Heart right ventricle (tissue), 16 donors: ENCODE measurements at regions not wholly inside any gene's neighbourhood (a gene's known extent, or its start where the extent isn't known, plus 50 kb on each side); places are given as distances from the start of the nearest gene placed in this dataset.

Experiments
- ATAC-seq, 8 donors: fragments of 200-7000 bp; cut with Tn5 transposase; one replicate each; pipeline ENCODE4 v1.9.1; 2020; ENCODE audit warnings: mild to moderate bottlenecking in 8 of 8, moderate library complexity in 8 of 8, moderate number of reproducible peaks in 1 of 8
- DNase-seq, 2 donors: peaks; one replicate each; pipeline ENCODE4 v3.0.0-alpha.2; 2020
- H3K27ac ChIP-seq, 10 donors: fragments of 200-600 bp; sonication (generic) in 2 of 10; one replicate each; pipeline versions ENCODE4 v1.5.0 to v1.8.0; 2020 to 2022; ENCODE audit warnings: mild to moderate bottlenecking in 3 of 10
- H3K27me3 ChIP-seq, 7 donors: fragments of 200-600 bp; one replicate each; pipeline ENCODE4 v1.8.0; 2021 to 2022; ENCODE audit warnings: mild to moderate bottlenecking in 2 of 7
- H3K36me3 ChIP-seq, 9 donors: fragments of 200-600 bp; sonication (generic) in 1 of 9; one replicate each; pipeline versions ENCODE4 v1.5.0 to v1.8.0; 2020 to 2022; ENCODE audit warnings: mild to moderate bottlenecking in 2 of 9
- H3K4me1 ChIP-seq, 9 donors: fragments of 200-600 bp; sonication (generic) in 1 of 9; one replicate each; pipeline versions ENCODE4 v1.5.0 to v1.8.0; 2020 to 2022; ENCODE audit warnings: mild to moderate bottlenecking in 4 of 9
- H3K4me3 ChIP-seq, 10 donors: fragments of 200-600 bp; sonication (generic) in 2 of 10; one replicate each; pipeline versions ENCODE4 v1.5.0 to v1.8.0; 2020 to 2022; ENCODE audit warnings: mild to moderate bottlenecking in 7 of 10, moderate library complexity in 2 of 10
- H3K9me3 ChIP-seq, 11 donors: fragments of 200-600 bp in 10 of 11; sonication (generic) in 2 of 11; one replicate each; pipeline versions ENCODE4 v1.5.0 to v1.8.0; 2013 to 2022; ENCODE audit warnings: mild to moderate bottlenecking in 2 of 11, control low read depth in 1 of 11, moderate library complexity in 1 of 11
- WGBS, 2 donors: extraction: QIAGEN DNeasy Blood & Tissue Kit; methylation state at CpG; one replicate each; pipeline ENCODE4 v1.1.7; 2013; ENCODE audit warnings: inconsistent platforms in 1 of 2; 5-methylcytosine and 5-hydroxymethylcytosine counted together
- intact Hi-C, 10 donors: fragments of 100-400 bp; cut with DNase I; formaldehyde crosslinking; loops; one replicate each; pipeline versions ENCODE4 v1.11.1 to v1.14.2; 2022
- TF ChIP-seq, protein P1 (sequence below), 9 donors: fragments of 200-600 bp; sonication (generic) in 2 of 9; IDR thresholded peaks; one replicate each; pipeline versions ENCODE4 v1.5.0 to v1.8.0; 2021 to 2022; ENCODE audit warnings: antibody characterized with exemption in 9 of 9, mild to moderate bottlenecking in 5 of 9, moderate library complexity in 1 of 9
- donor health status: Arrhythmogenic right ventricular cardiomyopathy.
- donor health status: ischemic (EF 13 %, LVEDD 7.1; RV severe dilation, severe dysfunction).
- donor health status: healthy with polysubstance abuse.
- donor health status: DM: no; HTN: yes; CAD: no.
- donor health status: DM: no; HTN: no; CAD: no.
- donor health status: ischemic (EF 25% LVEDD 6.9; RV normal size, moderate dysfunction).
- donor health status: ischemic (EF 25% LVEDD 5.7; RV mildly dilated, moderate dysfunction).
- donor health status: healthy.
- donor health status: DM: yes; HTN: yes; CAD: no.
- donor health status: Ischemic cardiomyopathy.
- donor health status: ischemic (EF 35%, LVEDD 5.7; RV mildly dilated, moderate dysfunction).
- donor health status: nonischemic (EF 11% LVEDD 7.7; RV severe dilation, severe dysfunction).
- donor health status: DM: yes; HTN: yes; CAD: no.
- donor health status: PGD.
- donor health status: ischemic (EF 29% LVEDD 5.4; RV normal size, mild dysfunction).
- donor health status: nonischemic (EF 23%, LVEDD 6.1; RV moderate dilation, normal function).

DNA sequence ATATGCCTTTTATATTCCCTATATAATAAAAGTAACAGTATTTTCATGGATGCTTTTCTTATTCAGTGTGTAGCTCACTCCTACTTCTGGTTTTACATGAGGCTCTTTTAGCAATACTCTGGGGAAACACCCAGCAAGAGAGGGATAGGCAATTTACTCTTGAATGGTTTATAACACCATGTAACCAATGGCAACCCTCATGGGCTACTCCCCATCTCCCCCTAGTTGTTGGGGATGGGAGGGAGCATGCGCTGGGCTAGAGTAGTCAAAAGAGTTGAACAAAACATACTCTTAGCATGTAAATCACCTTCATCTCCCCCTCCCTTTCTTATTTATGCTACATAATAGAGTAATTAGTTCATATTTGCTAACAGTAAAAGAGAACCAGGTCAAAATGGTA, 140.1 kb upstream of the LRFN2 start:
- no peaks in the 10 kb centered on the region for H3K36me3 ChIP-seq
- 95 to 98% methylated on average over 1 of the region's 1 CpG for WGBS, 2 donors
- TF ChIP-seq, protein P1, sequence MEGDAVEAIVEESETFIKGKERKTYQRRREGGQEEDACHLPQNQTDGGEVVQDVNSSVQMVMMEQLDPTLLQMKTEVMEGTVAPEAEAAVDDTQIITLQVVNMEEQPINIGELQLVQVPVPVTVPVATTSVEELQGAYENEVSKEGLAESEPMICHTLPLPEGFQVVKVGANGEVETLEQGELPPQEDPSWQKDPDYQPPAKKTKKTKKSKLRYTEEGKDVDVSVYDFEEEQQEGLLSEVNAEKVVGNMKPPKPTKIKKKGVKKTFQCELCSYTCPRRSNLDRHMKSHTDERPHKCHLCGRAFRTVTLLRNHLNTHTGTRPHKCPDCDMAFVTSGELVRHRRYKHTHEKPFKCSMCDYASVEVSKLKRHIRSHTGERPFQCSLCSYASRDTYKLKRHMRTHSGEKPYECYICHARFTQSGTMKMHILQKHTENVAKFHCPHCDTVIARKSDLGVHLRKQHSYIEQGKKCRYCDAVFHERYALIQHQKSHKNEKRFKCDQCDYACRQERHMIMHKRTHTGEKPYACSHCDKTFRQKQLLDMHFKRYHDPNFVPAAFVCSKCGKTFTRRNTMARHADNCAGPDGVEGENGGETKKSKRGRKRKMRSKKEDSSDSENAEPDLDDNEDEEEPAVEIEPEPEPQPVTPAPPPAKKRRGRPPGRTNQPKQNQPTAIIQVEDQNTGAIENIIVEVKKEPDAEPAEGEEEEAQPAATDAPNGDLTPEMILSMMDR (IDR thresholded peaks at IDR 0.05) = no peak
- no peak overlapping the region for H3K27ac ChIP-seq
- intact Hi-C loops = no loop called here
- no peak for DNase-seq
- no peaks in the 10 kb centered on the region for H3K27me3 ChIP-seq
- H3K4me3 ChIP-seq = no peak overlapping the region
- H3K9me3 ChIP-seq = no peaks in the 10 kb centered on the region
- no peaks in the 10 kb centered on the region for H3K4me1 ChIP-seq
- ATAC-seq = no peak

DNA sequence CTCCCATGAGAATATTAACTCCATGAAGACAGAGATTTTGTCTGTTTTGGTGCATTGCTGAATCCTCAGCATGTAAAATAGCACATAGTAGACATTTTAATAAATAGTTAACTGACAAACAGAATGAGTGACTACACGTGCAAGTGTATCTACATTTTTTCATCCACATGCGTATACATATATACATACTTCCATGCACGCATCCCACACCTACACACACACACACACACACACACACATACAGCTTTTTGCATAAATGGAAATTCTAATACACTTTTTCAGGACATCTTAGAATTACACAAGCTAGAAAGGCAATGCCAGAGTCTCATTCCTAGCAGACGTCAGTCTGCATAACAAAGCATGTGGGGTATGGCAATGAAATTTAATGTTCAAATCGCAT, 139.7 kb upstream of the LRFN2 start:
- H3K36me3 ChIP-seq = no peaks in the 10 kb centered on the region
- ATAC-seq (no peak), DNase-seq (no peak)
- H3K27me3 ChIP-seq = no peaks in the 10 kb centered on the region
- TF ChIP-seq, protein P1 (IDR thresholded peaks at IDR 0.05) = no peak
- no peaks in the 10 kb centered on the region for H3K9me3 ChIP-seq
- 90 to 92% methylated on average over 5 of the region's 5 CpGs for WGBS, 2 donors
- H3K27ac ChIP-seq = no peak overlapping the region
- no peaks in the 10 kb centered on the region for H3K4me1 ChIP-seq
- intact Hi-C loops = no loop called here
- H3K4me3 ChIP-seq = no peak overlapping the region

DNA sequence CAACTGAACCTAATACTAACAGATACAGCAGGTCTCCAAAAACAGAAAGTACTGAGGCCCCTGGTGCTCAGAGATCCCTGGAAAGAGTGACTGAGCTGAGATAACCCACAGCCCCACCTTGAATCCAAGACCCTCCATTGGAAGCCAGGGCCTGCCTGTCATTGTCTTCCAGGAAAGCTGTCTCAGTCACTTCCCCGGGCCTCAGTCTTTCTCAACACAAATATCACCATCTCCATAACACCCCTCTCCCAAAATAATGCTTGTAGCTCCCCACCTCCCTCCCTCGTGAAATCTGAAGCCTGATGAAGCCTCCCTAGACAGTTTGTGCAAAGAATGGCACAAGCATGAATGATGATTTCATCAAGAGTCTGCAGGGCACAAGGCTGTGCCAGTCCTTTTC, 138.2 kb upstream of the LRFN2 start:
- TF ChIP-seq, protein P1 (IDR thresholded peaks at IDR 0.05) = no peak
- Histone ChIP-seq H3K27ac (no peak overlapping the region), H3K36me3 (no peaks in the 10 kb centered on the region), H3K4me3 (no peak overlapping the region), H3K9me3 (no peaks in the 10 kb centered on the region), H3K4me1 (peaks cover 0 to 5% (median 0%) of the 10 kb centered on the region in 9 donors), H3K27me3 (no peaks in the 10 kb centered on the region)
- ATAC-seq = no peak
- 88 to 91% methylated on average over 2 of the region's 2 CpGs for WGBS, 2 donors
- intact Hi-C loops = no loop called here
- no peak for DNase-seq

DNA sequence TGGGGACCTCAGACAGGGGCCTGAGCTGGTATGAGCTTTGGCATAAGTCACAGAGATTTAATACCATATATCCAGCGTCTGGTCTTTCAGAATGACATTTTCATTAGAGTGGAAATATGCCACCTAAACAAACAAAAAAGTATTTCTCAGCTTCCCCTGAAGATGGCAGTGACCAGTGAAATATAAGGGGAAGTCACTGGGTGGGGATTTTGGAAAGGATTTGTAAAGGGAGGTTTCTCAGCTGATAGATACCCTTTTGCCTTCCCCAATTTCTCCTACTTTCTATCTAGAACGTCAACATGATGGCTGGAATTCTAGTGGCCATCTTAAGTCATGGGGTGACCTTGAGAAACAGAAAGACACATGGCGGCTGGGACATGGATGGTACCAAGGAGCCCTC, 137.7 kb upstream of the LRFN2 start:
- Histone ChIP-seq H3K27me3 (no peaks in the 10 kb centered on the region), H3K27ac (no peak overlapping the region), H3K9me3 (no peaks in the 10 kb centered on the region), H3K4me1 (peaks cover 0 to 10% (median 3%) of the 10 kb centered on the region in 9 donors), H3K4me3 (no peak overlapping the region), H3K36me3 (no peaks in the 10 kb centered on the region)
- TF ChIP-seq, protein P1 (IDR thresholded peaks at IDR 0.05) = no peak
- ATAC-seq (no peak), DNase-seq (no peak)
- WGBS, 2 donors = 83 to 86% methylated on average over 3 of the region's 3 CpGs
- intact Hi-C loops = no loop called here

DNA sequence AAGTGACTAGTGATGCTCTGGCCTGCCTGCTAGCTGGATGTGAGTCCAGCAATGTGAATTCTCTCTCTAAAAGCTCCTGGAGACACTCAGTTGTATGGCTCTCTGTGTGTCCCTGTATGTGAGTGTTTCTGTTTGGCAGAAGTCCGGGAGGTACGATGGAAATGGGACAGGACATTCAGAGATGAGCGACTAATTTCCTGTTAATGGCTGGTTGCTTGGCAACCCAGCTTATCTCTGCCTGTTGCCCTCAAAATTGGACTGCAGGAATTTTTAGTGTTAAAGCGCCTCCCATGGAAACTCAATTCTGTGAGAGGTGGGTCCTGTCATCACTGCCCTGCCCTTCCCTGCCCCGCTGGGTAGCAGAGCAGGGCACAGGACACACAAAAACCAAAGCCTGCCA, 136.8 kb upstream of the LRFN2 start:
- no peak for DNase-seq
- WGBS, 2 donors = 49 to 58% methylated on average over 5 of the region's 5 CpGs
- Histone ChIP-seq H3K27ac (no peak overlapping the region), H3K36me3 (no peaks in the 10 kb centered on the region), H3K4me1 (peaks cover 0 to 16% (median 5%) of the 10 kb centered on the region in 9 donors), H3K27me3 (no peaks in the 10 kb centered on the region), H3K9me3 (no peaks in the 10 kb centered on the region), H3K4me3 (no peak overlapping the region)
- intact Hi-C loops = no loop called here
- TF ChIP-seq, protein P1 (IDR thresholded peaks at IDR 0.05) = no peak
- ATAC-seq = no peak
